ENCODE measurements at regions not wholly inside any gene's neighbourhood (a gene's known extent, or its start where the extent isn't known, plus 50 kb on each side); places are given as distances from the start of the nearest gene placed in this dataset.
"Not testable (repeated sequence)": the region's sequence is repeated elsewhere in the genome, so short reads cannot be mapped to it uniquely, and the experiment has no call there.

DNA sequence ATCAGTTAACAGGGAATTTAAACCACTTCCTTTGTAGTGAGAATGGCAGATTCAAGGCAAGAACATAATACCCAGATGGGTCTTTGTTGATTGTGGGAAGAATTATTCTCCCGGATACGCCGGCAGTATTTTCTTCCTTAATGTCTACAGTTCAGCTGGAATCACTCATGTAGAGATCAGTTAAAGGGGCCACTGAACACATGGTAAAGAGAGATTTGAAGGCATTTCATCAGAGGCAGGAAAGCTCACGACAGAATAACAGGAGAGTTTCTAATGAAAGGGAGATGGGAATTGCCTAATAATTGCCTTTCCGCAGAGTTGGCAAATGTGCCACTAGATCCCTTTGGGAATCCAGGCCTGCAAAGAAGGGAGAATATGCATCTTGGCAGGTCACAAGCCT is 327.7 kb upstream of the ZNF804A start:
- DNase-seq = no peak

GRCh38 chr2:184272056-184272455 is 326.3 kb upstream of the ZNF804A start:
- no peak for DNase-seq

- DNase-seq = no peak
Measured at GRCh38 chr2:184294831-184295230, 303.5 kb upstream of the ZNF804A start.

DNA sequence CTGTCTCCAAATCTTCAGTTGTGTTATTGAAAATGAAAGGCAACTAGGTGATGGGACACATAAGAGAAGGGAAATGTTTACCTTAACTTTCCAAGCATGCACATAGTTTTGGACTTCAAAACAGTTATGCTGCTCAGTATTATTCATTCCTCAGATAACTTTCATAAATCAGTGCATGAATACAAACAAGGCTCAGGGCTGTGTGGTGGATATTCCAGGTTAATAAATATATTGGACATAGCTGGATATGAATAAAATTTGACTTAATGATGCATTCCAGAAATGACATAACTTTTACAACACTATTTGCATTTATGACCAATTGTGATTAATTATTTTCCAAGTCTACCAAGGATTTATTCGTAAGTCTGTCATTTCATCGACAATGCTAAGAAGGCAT is 301.2 kb upstream of the ZNF804A start:
- DNase-seq = no peak

DNA sequence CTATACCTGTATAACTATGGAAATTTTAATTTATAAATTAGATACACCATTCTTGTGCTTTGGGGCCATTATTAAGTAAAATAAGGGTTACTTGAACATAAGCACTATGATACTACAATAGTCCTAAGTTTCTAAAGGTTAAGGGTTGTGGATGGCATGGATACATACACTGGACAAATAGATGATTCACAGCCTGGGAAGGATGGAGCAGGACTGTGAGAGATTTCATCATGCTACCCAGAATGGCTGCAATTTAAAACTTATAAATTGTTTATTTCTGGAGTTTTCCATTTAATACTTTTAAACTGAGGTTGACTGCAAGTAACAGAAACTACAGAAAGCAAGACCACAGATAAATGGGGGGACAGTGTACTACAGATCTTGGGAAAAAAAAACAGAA is 295.8 kb upstream of the ZNF804A start:
- no peak for DNase-seq

DNA sequence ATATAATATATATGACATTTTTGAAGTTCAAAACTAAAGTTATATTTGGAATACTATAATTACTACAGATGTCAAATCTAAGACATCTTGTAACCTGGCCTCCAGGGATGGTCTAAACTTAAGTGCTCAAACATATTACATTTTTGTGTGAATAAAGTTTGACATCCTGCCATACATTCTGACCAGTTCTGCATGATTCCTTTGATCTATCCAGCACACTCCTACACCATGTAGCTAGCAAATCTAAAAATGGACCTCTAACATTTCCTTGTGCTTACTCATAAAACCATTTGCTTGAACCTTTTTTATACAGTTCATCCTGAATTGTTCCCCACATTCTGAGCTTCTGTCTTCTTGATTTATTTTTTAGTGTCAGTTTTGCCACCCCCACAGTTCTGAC is 294.3 kb upstream of the ZNF804A start:
- DNase-seq = no peak

GRCh38 chr2:184305105-184305504 is 293.2 kb upstream of the ZNF804A start:
- no peak for DNase-seq

GRCh38 chr2:184308706-184309105 is 289.6 kb upstream of the ZNF804A start:
- DNase-seq = no peak

GRCh38 chr2:184312970-184313369 is 285.4 kb upstream of the ZNF804A start:
- DNase-seq = no peak

GRCh38 chr2:184314829-184315228 is 283.5 kb upstream of the ZNF804A start:
- DNase-seq = no peak

DNA sequence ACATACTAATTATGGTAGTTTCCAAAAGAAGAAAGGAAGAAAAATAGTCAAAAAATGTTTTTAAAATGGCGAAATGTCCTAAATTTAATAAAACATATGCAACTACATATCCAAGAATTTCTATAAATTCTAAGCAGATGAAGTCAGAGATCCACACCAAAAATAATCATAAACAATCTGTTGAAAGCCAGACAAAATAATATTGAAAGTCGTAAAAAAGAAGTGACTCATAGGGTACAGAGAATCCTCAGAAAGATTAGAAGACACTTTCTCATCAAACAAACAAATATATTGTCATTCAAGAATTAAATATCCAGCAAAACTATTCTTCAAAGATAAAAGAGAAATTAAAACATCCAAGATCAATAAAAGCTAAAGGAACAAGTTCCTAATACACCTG is 281.4 kb upstream of the ZNF804A start:
- DNase-seq = no peak

- no peak for DNase-seq
Measured at GRCh38 chr2:184322615-184323014, 275.7 kb upstream of the ZNF804A start.

DNA sequence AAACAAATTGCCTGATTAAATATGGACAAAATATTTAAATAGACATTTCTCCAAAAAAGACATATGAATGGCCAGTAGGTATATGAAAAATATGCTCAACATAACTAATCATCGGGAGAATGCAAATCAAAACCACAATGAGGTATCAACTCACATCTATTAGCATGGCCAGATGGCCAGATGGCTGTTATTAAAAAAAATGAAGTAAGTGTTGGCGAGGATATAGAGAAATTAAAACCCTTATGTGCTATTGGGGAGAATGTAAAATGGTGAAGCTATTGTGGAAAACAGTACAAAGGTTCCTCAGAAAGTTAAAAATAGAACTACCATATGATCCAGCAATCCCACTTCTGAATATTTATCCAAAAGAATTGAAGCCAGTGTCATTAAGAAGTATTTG is 272.3 kb upstream of the ZNF804A start:
- DNase-seq = no peak

DNA sequence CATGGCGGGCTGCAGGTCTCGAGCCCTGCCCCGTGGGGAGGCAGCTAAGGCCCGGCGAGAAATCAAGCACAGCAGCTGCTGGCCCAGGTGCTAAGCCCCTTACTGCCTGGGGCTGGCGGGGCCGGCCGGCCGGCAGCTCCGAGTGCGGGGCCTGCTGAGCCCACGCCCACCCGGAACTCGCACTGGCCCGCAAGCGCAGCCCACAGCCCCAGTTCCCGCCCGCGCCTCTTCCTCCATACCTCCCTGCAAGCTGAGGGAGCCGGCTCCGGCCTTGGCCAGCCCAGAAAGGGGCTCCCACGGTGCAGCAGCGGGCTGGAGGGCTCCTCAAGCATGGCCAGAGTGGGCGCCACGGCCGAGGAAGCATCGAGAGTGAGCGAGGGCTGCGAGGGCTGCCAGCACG is 270.5 kb upstream of the ZNF804A start:
- not testable (repeated sequence) for DNase-seq

- not testable (repeated sequence) for DNase-seq
Measured at GRCh38 chr2:184330561-184330960, 267.8 kb upstream of the ZNF804A start.

GRCh38 chr2:184336688-184337087 is 261.6 kb upstream of the ZNF804A start:
- DNase-seq = no peak

DNA sequence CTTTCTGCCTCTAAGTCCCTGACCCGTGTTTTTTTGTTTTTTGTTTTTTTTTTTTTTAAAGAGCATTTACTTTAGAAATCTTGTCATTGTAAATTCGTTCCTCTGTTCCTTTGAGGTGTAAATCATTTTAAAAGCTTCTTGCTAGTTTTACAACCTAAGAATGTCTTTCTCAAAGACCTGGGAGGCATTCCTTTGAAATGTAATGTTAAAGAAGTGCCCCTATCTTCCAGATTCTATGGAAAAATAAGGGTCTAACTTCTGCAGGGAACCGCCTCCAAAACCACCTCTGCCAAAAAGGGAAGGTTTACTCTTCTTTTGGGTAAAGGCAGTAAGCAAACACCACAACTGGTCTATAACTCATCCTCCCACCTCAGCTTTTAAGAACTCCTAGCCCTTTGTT is 259.6 kb upstream of the ZNF804A start:
- DNase-seq = no peak

- no peak for DNase-seq
Measured at GRCh38 chr2:184339966-184340365, 258.4 kb upstream of the ZNF804A start.

DNA sequence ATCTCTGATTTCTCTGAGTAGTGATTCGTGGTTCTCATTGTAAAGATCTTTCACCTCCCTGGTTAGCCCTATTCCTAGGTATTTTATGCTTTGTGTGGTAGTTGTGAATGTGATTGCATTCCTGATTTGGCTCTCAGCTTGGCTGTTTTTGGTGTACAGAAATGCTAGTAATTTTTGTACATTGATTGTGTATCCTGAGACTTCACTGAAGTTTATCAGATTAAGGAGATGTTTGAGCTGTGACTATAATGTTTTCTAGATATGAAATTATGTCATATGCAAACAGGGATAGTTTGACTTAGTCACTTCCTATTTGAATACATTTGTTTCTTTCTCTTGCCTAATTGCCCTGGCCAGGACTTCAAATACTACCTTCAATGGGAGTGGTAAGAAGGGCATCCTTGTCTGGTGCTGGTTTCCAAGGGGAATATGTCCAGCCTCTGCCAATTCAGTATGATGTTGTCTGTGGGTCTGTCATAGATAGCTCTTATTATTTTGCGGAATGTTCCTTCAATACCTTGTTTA is 251.9 kb upstream of the ZNF804A start:
- no peak for DNase-seq

GRCh38 chr2:184351126-184351525 is 247.2 kb upstream of the ZNF804A start:
- no peak for DNase-seq

- no peak for DNase-seq
Measured at GRCh38 chr2:184357033-184357432, 241.3 kb upstream of the ZNF804A start.

- no peak for DNase-seq
Measured at GRCh38 chr2:184359379-184359778, 238.9 kb upstream of the ZNF804A start.

- no peak for DNase-seq
Measured at GRCh38 chr2:184363213-184363612, 235.1 kb upstream of the ZNF804A start.

GRCh38 chr2:184367211-184367610 is 231.1 kb upstream of the ZNF804A start:
- no peak for DNase-seq

- DNase-seq = no peak
Measured at GRCh38 chr2:184369307-184369706, 229.0 kb upstream of the ZNF804A start.

DNA sequence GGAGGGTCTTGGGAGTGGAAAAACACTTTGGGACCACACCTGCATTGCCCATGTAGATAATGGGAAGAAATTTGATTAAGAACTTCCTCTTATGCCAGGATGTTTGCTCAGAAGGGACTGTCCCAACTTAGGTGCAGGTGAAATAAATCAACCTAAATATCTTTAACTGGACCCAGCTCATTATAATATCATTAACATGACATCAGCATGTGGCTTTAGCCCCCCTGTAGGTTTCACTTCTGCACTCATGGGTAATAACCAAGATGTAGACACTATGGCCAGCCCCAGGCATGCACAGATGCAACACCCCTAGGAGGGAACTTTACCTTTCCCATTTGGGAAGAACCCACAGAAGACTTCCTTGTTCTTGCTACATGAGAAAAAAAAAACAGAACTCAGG is 227.4 kb upstream of the ZNF804A start:
- no peak for DNase-seq

Measured in NCI-H2081 treated with DMSO at 0.1 percent for 48 hours (cell line).